ENCODE measurements at regions not wholly inside any gene's neighbourhood (a gene's known extent, or its start where the extent isn't known, plus 50 kb on each side); places are given as distances from the start of the nearest gene placed in this dataset.

DNA sequence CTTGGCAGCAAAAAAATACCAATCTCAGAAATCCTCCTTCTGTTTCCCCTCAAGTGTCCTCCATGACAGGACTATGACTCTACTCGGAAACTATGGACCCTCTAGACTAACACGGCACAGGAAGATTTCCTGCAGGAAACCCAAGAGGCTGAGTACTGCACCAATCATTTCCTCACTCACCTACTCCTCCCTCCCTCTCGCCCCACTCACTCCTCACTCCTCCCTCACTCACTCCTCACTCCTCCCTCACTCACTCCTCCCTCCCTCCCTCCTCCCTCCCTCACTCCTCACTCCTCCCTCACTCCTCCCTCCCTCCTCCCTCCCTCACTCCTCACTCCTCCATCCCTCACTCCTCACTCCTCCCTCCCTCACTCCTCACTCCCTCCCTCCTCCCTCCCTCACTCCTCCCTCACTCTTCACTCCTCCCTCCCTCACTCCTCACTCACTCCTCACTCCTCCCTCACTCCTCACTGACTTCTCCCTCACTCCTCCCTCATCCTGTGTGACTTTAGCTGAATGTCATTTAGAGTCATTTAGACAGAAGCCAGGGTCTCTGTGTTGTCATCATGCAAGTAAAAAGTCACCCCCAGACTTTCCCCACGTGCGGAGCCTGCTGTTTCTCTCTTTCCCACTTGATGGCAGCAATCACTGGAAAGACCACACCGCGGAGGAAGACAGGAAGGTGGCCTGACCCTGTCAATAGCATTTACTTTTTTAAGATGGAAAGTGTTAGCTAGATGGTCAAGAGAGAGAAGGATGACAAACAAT lies 226.8 kb upstream of the PDE10A start:
- TF ChIP-seq CTCF (IDR thresholded peaks at IDR 0.05) (peak in 3 of 4 donors; percentile 29 to 56 (median 39)), POLR2A (IDR thresholded peaks at IDR 0.05) (no peak)
- Histone ChIP-seq H3K36me3 (no peaks in the 10 kb centered on the region), H3K9me3 (no peaks in the 10 kb centered on the region), H3K4me1 (no peaks in the 10 kb centered on the region), H3K27ac (no peak overlapping the region), H3K4me3 (no peak overlapping the region), H3K27me3 (no peaks in the 10 kb centered on the region)
- DNase-seq: no peak
- intact Hi-C loops (cut with DNase I): loop anchor here (5.0 to 10.0 kb wide), 2 partner anchors 215 to 217 kb away; no protein-coding TSS in a partner anchor
- peak in 2 of 4 donors; percentile 32 to 63 for ATAC-seq
- WGBS (ENCODE audit: insufficient coverage, low coverage, low lambda C conversion rate, missing lambda C conversion rate): 7% methylated on average over 7 of the region's 7 CpGs

DNA sequence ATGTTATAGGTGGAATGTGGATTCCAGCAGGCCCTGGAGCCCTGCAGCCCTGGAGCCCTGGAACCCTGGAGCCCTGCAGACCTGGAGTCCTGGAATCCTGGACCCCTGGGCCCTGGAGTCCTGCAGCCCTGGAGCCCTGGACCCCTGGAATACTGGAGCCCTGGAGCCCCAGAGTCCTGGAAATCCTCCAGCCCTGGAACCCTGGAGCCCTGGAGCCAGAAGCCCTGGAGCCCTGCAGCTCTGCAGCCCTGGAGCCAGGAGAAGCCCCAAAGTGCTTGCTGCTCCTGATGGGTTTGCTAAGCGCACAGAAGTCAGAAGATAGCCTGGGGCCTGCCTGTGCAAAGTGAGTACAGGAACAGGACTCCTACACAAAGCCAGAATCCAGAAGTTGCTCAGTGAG lies 223.1 kb upstream of the PDE10A start:
- H3K36me3 ChIP-seq: no peaks in the 10 kb centered on the region
- intact Hi-C loops (cut with DNase I): loop anchor here (5.0 to 10.0 kb wide), 2 partner anchors 219 to 221 kb away; no protein-coding TSS in a partner anchor

GRCh38 chr6:165884813-165885765 lies 222.0 kb upstream of the PDE10A start:
- no peaks in the 10 kb centered on the region for H3K27me3 ChIP-seq
- ATAC-seq (peak; percentile 82 to 88 (median 85)), DNase-seq (peak; percentile 64 to 71 (median 71))
- intact Hi-C loops (cut with DNase I): loop anchor here (5.0 to 10.0 kb wide), 2 partner anchors 220 to 222 kb away; no protein-coding TSS in a partner anchor
- WGBS (ENCODE audit: insufficient coverage, low coverage, low lambda C conversion rate, missing lambda C conversion rate): 23% methylated on average over 25 of the region's 32 CpGs
- no peaks in the 10 kb centered on the region for H3K9me3 ChIP-seq
- no peaks in the 10 kb centered on the region for H3K36me3 ChIP-seq
- no peak overlapping the region for H3K4me3 ChIP-seq
- peak; percentile 49 to 88 (median 73) for TF ChIP-seq CTCF (IDR thresholded peaks at IDR 0.05)
- TF ChIP-seq POLR2A (IDR thresholded peaks at IDR 0.05): no peak
- no peaks in the 10 kb centered on the region for H3K4me1 ChIP-seq
- no peak overlapping the region for H3K27ac ChIP-seq

More for the DNA sequence above, 223.1 kb upstream of the PDE10A start:
- Histone ChIP-seq H3K27ac (no peak overlapping the region), H3K27me3 (no peaks in the 10 kb centered on the region), H3K4me3 (no peak overlapping the region), H3K4me1 (no peaks in the 10 kb centered on the region), H3K9me3 (no peaks in the 10 kb centered on the region)
- 100% methylated on average over 1 of the region's 1 CpG for WGBS (ENCODE audit: insufficient coverage, low coverage, low lambda C conversion rate, missing lambda C conversion rate)
- ATAC-seq: no peak
- TF ChIP-seq POLR2A (IDR thresholded peaks at IDR 0.05) (no peak), CTCF (IDR thresholded peaks at IDR 0.05) (no peak)
- DNase-seq: no peak

DNA sequence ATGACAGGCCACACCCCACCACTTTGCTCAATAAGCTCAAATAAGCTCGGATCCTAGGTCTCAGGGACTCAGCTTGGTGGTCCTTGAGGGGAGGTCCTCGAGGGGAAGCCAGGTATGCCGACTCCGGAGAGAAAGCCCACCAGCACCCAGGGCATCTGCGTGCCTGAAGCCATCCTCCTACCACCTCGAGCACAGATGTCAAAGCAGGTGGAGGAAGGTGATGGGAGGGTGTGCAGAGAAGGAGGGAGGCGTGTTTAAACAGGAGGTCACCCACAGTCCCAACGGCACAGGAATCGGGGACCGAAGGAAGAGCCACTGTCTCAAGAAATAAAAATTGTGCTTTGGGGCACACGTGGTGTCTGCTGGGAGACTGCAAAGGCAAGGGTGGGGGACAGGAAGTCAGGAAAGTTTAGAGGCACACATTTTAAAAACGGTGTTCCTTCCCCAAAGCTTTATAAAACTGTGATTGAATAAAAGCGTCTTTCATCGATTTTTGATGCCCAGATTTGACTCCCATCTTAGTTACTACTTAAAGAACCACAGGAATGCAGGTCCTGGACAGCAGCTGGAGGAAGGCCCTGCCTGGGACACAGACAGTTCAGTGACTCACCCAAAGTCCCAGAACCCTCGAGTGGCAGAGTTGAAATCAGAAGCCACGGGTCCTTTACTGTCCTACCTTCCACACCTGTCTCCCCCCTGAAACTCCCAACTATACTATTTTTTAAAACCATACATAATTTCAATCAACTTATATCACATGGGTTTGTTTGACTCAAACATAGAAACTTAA lies 221.0 kb upstream of the PDE10A start:
- no peak for ATAC-seq
- H3K27ac ChIP-seq: no peak overlapping the region

More for the DNA sequence above, 221.0 kb upstream of the PDE10A start:
- Histone ChIP-seq H3K9me3 (no peaks in the 10 kb centered on the region), H3K27me3 (no peaks in the 10 kb centered on the region), H3K4me1 (no peaks in the 10 kb centered on the region), H3K4me3 (no peak overlapping the region), H3K36me3 (no peaks in the 10 kb centered on the region)
- DNase-seq: no peak
- 57% methylated on average over 14 of the region's 16 CpGs for WGBS (ENCODE audit: insufficient coverage, low coverage, low lambda C conversion rate, missing lambda C conversion rate)
- intact Hi-C loops (cut with DNase I): loop anchor here in 1 of 2 donors (10.0 kb wide), 1 partner anchor 221 kb away; no protein-coding TSS in a partner anchor
- TF ChIP-seq CTCF (IDR thresholded peaks at IDR 0.05): no peak
- TF ChIP-seq POLR2A (IDR thresholded peaks at IDR 0.05): no peak

Measured in right lobe of liver (tissue), 6 donors.